GM12878 (cell line): ENCODE measurements at regions not wholly inside any gene's neighbourhood (a gene's known extent, or its start where the extent isn't known, plus 50 kb on each side); places are given as distances from the start of the nearest gene placed in this dataset.

Experiments used
- ATAC-seq: fragments of 200-7000 bp; cut with Tn5 transposase; 3 replicates; pipeline ENCODE4 v1.9.1; 2020; ENCODE audit warnings: mild to moderate bottlenecking, moderate library complexity
- BruUV-seq: library from RNA; stranded (reverse); fragments of 400-500 nt; replicated peaks from 2 replicates; lab custom pipeline; 2021; lab: Mats Ljungman, UMichigan
- CTCF ChIA-PET: fragments of 300-600 bp; sonication (Branson Sonifier 250); formaldehyde crosslinking; extraction: SDS; loops from one replicate; lab custom pipeline; 2021; ENCODE audit warnings: inconsistent platforms; lab: Yijun Ruan, JAX
- POLR2A ChIA-PET: fragments of 350-600 bp; formaldehyde crosslinking; extraction: SDS; loops from one replicate; lab custom pipeline; 2021; ENCODE audit warnings: inconsistent platforms; lab: Charles Lee
- RAD21 ChIA-PET: fragments of 300-600 bp; sonication (Branson Sonifier 250); formaldehyde crosslinking; loops from one replicate; lab custom pipeline; 2023; ENCODE audit warnings: antibody characterized with exemption; ENCODE audit not compliant: unreplicated experiment; lab: Charles Lee
- SMC1A ChIA-PET: fragments of 300-600 bp; sonication (Branson Sonifier 250); formaldehyde crosslinking; loops from one replicate; lab custom pipeline; 2023; ENCODE audit not compliant: unreplicated experiment, uncharacterized antibody; lab: Charles Lee
- DNase-seq: peaks from one replicate; pipeline ENCODE4 v3.0.0-alpha.2; 2011; ENCODE audit warnings: low read depth, low spot score
- FAIRE-seq: peaks from 3 replicates; lab custom pipeline; 2011; peaks lifted over from hg19 to GRCh38; lab: Jason Lieb, UNC
- H2AFZ ChIP-seq: 2 replicates; pipeline ENCODE4 v1.6.0; 2011; ENCODE audit warnings: low read depth, low read length, control low read depth; ENCODE audit not compliant: control insufficient read depth
- H3K27ac ChIP-seq: 2 replicates; pipeline ENCODE4 v1.5.1; 2011; ENCODE audit warnings: control low read depth; ENCODE audit not compliant: control insufficient read depth, insufficient read depth
- H3K27me3 ChIP-seq, 2 experiments: replicated peaks in 1 of 2; 2 replicates each; pipeline versions ENCODE4 v1.6.0 to v1.6.1; 2011; ENCODE audit warnings: low read length in 1 of 2; ENCODE audit not compliant: control insufficient read depth in 2 of 2, insufficient read depth in 2 of 2
- H3K36me3 ChIP-seq, 2 experiments: 2 replicates each; pipeline ENCODE4 v1.5.1; 2011; ENCODE audit warnings: low read length in 1 of 2; ENCODE audit not compliant: control insufficient read depth in 2 of 2, insufficient read depth in 2 of 2
- H3K4me1 ChIP-seq: 2 replicates; pipeline ENCODE4 v1.6.1; 2011; ENCODE audit warnings: mild to moderate bottlenecking, low read length, moderate library complexity, mixed read lengths; ENCODE audit not compliant: control insufficient read depth, insufficient read depth
- H3K4me2 ChIP-seq: 2 replicates; pipeline ENCODE4 v1.6.0; 2011; ENCODE audit warnings: control low read depth; ENCODE audit not compliant: control insufficient read depth, insufficient read depth
- H3K4me3 ChIP-seq: fragments of 200-600 bp; sonication (generic); 2 replicates; pipeline ENCODE4 v1.5.1; 2016
- H3K79me2 ChIP-seq: 2 replicates; pipeline ENCODE4 v1.6.0; 2011; ENCODE audit warnings: low read length; ENCODE audit not compliant: control insufficient read depth, insufficient read depth
- H3K9ac ChIP-seq: 2 replicates; pipeline ENCODE4 v1.8.0; 2011; ENCODE audit warnings: low read length, control low read depth, mixed read lengths; ENCODE audit not compliant: control insufficient read depth, insufficient read depth
- H3K9me3 ChIP-seq: replicated peaks from 3 replicates; pipeline ENCODE4 v1.5.1; 2011; ENCODE audit warnings: mild to moderate bottlenecking, low read length; ENCODE audit not compliant: control insufficient read depth, insufficient read depth
- H4K20me1 ChIP-seq: 2 replicates; pipeline ENCODE4 v1.6.0; 2011; ENCODE audit not compliant: control insufficient read depth, insufficient read depth
- CBFB ChIP-seq: IDR thresholded peaks from 2 replicates; pipeline ENCODE4 v1.6.1; 2016; ENCODE audit warnings: antibody characterized with exemption, low read depth
- EP300 ChIP-seq, 2 experiments: fragments of 150-350 bp in 1 of 2; IDR thresholded peaks; 2 replicates each; pipeline ENCODE4 v1.6.1; 2011 to 2012; ENCODE audit warnings: low read depth in 2 of 2, low read length in 2 of 2, borderline replicate concordance in 1 of 2, improper control_type of control experiment in 1 of 2, inconsistent platforms in 1 of 2; ENCODE audit not compliant: control insufficient read depth in 1 of 2
- JUNB ChIP-seq: IDR thresholded peaks from 2 replicates; pipeline ENCODE4 v1.6.1; 2016; ENCODE audit warnings: antibody characterized with exemption, mild to moderate bottlenecking
- SREBF1 ChIP-seq: IDR thresholded peaks from 2 replicates; pipeline ENCODE4 v1.6.1; 2012; ENCODE audit warnings: mild to moderate bottlenecking, low read length
- SUPT20H ChIP-seq: IDR thresholded peaks from 2 replicates; pipeline ENCODE4 v1.6.1; 2011; ENCODE audit warnings: low read depth, mild to moderate bottlenecking, low read length, moderate library complexity, borderline replicate concordance; ENCODE audit not compliant: control insufficient read depth
- WGBS: methylation state at CpG from one replicate; pipeline ENCODE4 v1.1.6; 2016; ENCODE audit warnings: low lambda C conversion rate; ENCODE audit not compliant: insufficient replicate concordance, insufficient coverage; ENCODE audit errors: missing lambda C conversion rate; 5-methylcytosine and 5-hydroxymethylcytosine counted together
- in situ Hi-C: fragments of 300-500 bp; cut with MboI; formaldehyde crosslinking; loops from 9 replicates; pipeline ENCODE4 v1.14.3; 2018; ENCODE audit warnings: mixed read lengths
- intact Hi-C: fragments of 100-400 bp; cut with micrococcal nuclease; formaldehyde crosslinking; loops from one replicate; pipeline ENCODE4 v1.14.2; 2022; ENCODE audit not compliant: unreplicated experiment
- TF ChIP-seq, protein P1 (sequence below): fragments of 450-650 bp; IDR thresholded peaks from 2 replicates; pipeline ENCODE4 v1.6.1; 2018; ENCODE audit warnings: mild to moderate bottlenecking, low read depth, moderate library complexity; ENCODE audit not compliant: partially characterized antibody

DNA sequence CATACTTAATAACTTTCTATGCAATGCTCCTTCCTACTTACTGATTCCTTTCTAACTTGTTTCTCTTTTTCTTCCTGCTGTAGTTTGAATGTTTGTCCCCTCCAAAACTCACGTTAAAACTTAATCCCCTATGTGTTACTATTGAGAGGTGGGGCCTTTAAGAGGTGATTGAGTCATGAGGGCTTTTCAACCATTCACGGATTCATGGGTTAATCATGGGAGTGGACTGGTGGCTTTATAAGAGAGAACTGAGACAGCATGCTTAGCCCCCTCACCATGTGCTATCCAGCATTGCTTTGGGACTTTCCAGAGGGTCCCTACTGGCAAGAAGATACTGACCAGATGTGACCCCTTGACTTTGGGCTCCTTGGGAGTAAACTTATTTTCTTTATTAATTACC, 66.0 kb upstream of the TRIM9 start:
- peaks cover 7% of the 10 kb centered on the region for H3K4me1 ChIP-seq
- H4K20me1 ChIP-seq = no peaks in the 10 kb centered on the region
- no peaks in the 10 kb centered on the region for H3K36me3 ChIP-seq
- FAIRE-seq (no peak), DNase-seq (no peak)
- POLR2A ChIA-PET = interaction anchor here (0.6 kb wide), 1 partner anchor 48 kb away, joined by 4 read pairs; no protein-coding TSS in a partner anchor
- H3K79me2 ChIP-seq = no peaks in the 10 kb centered on the region
- no peaks in the 10 kb centered on the region for H3K27me3 ChIP-seq
- no peak overlapping the region for H3K9ac ChIP-seq
- TF ChIP-seq EP300 (IDR thresholded peaks at IDR 0.05; ENCODE audit: borderline replicate concordance in 1 of 2, control insufficient read depth in 1 of 2, low read depth in 2 of 2, low read length in 2 of 2) = no peak
- TF ChIP-seq CBFB = no peak
- TF ChIP-seq SREBF1 = no peak
- no peak for TF ChIP-seq JUNB
- TF ChIP-seq, protein P1, sequence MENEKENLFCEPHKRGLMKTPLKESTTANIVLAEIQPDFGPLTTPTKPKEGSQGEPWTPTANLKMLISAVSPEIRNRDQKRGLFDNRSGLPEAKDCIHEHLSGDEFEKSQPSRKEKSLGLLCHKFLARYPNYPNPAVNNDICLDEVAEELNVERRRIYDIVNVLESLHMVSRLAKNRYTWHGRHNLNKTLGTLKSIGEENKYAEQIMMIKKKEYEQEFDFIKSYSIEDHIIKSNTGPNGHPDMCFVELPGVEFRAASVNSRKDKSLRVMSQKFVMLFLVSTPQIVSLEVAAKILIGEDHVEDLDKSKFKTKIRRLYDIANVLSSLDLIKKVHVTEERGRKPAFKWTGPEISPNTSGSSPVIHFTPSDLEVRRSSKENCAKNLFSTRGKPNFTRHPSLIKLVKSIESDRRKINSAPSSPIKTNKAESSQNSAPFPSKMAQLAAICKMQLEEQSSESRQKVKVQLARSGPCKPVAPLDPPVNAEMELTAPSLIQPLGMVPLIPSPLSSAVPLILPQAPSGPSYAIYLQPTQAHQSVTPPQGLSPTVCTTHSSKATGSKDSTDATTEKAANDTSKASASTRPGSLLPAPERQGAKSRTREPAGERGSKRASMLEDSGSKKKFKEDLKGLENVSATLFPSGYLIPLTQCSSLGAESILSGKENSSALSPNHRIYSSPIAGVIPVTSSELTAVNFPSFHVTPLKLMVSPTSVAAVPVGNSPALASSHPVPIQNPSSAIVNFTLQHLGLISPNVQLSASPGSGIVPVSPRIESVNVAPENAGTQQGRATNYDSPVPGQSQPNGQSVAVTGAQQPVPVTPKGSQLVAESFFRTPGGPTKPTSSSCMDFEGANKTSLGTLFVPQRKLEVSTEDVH = no peak
- no peak for TF ChIP-seq SUPT20H
- TF ChIP-seq, all 136 proteins: peak for 0
- in situ Hi-C loops (no loop called here), intact Hi-C loops (no loop called here)
- Histone ChIP-seq H3K4me3 (no peak overlapping the region), H3K9me3 (no peaks in the 10 kb centered on the region; the same call in 2 of the 3 replicates), H3K27ac (no peak overlapping the region), H2AFZ (peak overlapping the region; percentile 25; the same call in 1 of the 2 replicates), H3K4me2 (no peak overlapping the region; the same call in 1 of the 2 replicates)
- no TSS peak for BruUV-seq
- RAD21 ChIA-PET = no interaction called here
- CTCF ChIA-PET = interaction anchor here (1.4 kb wide), 1 partner anchor 43 kb away, joined by 6 read pairs; no protein-coding TSS in a partner anchor
- peak; percentile 74 for ATAC-seq
- WGBS = 4% methylated on average over 2 of the region's 2 CpGs
- SMC1A ChIA-PET = no interaction called here
